Stimulated activated memory B cell treated with anti-CD40 and anti-IgM and Interleukin-4, amounts not matched to agents 10 μg/mL and 1 μg/mL and 100 μg/mL, for 72 hours (primary cell): ENCODE measurements at regions not wholly inside any gene's neighbourhood (a gene's known extent, or its start where the extent isn't known, plus 50 kb on each side); places are given as distances from the start of the nearest gene placed in this dataset.
"Not testable (repeated sequence)": the region's sequence is repeated elsewhere in the genome, so short reads cannot be mapped to it uniquely, and the experiment has no call there.

Source experiments
- ATAC-seq: fragments of 150-1000 bp; cut with Tn5 transposase; 2 replicates; pipeline ENCODE4 v1.10.0; 2021
- H3K27ac Mint-ChIP-seq: one replicate; pipeline ENCODE4 v1.8.0; 2022; ENCODE audit warnings: mild to moderate bottlenecking, mixed read lengths
- H3K27me3 Mint-ChIP-seq: one replicate; pipeline ENCODE4 v1.8.0; 2022; ENCODE audit warnings: mixed read lengths
- H3K36me3 Mint-ChIP-seq: one replicate; pipeline ENCODE4 v1.8.0; 2022; ENCODE audit warnings: mixed read lengths
- H3K4me1 Mint-ChIP-seq: one replicate; pipeline ENCODE4 v1.8.0; 2022; ENCODE audit warnings: mixed read lengths
- H3K4me3 Mint-ChIP-seq: one replicate; pipeline ENCODE4 v1.8.0; 2022; ENCODE audit warnings: mild to moderate bottlenecking, moderate library complexity, mixed read lengths
- H3K9me3 Mint-ChIP-seq: one replicate; pipeline ENCODE4 v1.8.0; 2022; ENCODE audit warnings: mixed read lengths

- H3K4me3 Mint-ChIP-seq: no peak overlapping the region
- no peaks in the 10 kb centered on the region for H3K36me3 Mint-ChIP-seq
- ATAC-seq: no peak
- no peaks in the 10 kb centered on the region for H3K27me3 Mint-ChIP-seq
- H3K9me3 Mint-ChIP-seq: peaks cover 4% of the 10 kb centered on the region
- H3K27ac Mint-ChIP-seq: no peak overlapping the region
- no peaks in the 10 kb centered on the region for H3K4me1 Mint-ChIP-seq
Measured at GRCh38 chr4:141540643-141541042, 95.7 kb upstream of the IL15 start.

- Mint-ChIP-seq H3K4me3 (no peak overlapping the region), H3K4me1 (no peaks in the 10 kb centered on the region), H3K36me3 (no peaks in the 10 kb centered on the region), H3K9me3 (peaks cover 4% of the 10 kb centered on the region), H3K27ac (no peak overlapping the region), H3K27me3 (no peaks in the 10 kb centered on the region)
- ATAC-seq: no peak
Measured at GRCh38 chr4:141541851-141542250, 94.5 kb upstream of the IL15 start.

- ATAC-seq: no peak
Measured at GRCh38 chr4:141543176-141543575, 93.2 kb upstream of the IL15 start.

GRCh38 chr4:141543706-141544105 is 92.7 kb upstream of the IL15 start:
- H3K27me3 Mint-ChIP-seq: no peaks in the 10 kb centered on the region
- no peaks in the 10 kb centered on the region for H3K36me3 Mint-ChIP-seq
- H3K9me3 Mint-ChIP-seq: no peaks in the 10 kb centered on the region
- no peak overlapping the region for H3K4me3 Mint-ChIP-seq
- no peak overlapping the region for H3K27ac Mint-ChIP-seq
- ATAC-seq: no peak
- no peaks in the 10 kb centered on the region for H3K4me1 Mint-ChIP-seq

More at GRCh38 chr4:141543176-141543575, 93.2 kb upstream of the IL15 start:
- Mint-ChIP-seq H3K4me1 (no peaks in the 10 kb centered on the region), H3K4me3 (no peak overlapping the region), H3K27me3 (no peaks in the 10 kb centered on the region), H3K27ac (no peak overlapping the region), H3K36me3 (no peaks in the 10 kb centered on the region), H3K9me3 (peaks cover 1% of the 10 kb centered on the region)

- H3K27ac Mint-ChIP-seq: no peak overlapping the region
- H3K9me3 Mint-ChIP-seq: peaks cover 5% of the 10 kb centered on the region
- H3K4me1 Mint-ChIP-seq: no peaks in the 10 kb centered on the region
- H3K36me3 Mint-ChIP-seq: no peaks in the 10 kb centered on the region
- ATAC-seq: no peak
- no peak overlapping the region for H3K4me3 Mint-ChIP-seq
- no peaks in the 10 kb centered on the region for H3K27me3 Mint-ChIP-seq
Measured at GRCh38 chr4:141548791-141549190, 87.6 kb upstream of the IL15 start.

GRCh38 chr4:141560056-141560455 is 76.3 kb upstream of the IL15 start:
- Mint-ChIP-seq H3K27me3 (no peaks in the 10 kb centered on the region), H3K4me1 (no peaks in the 10 kb centered on the region), H3K27ac (no peak overlapping the region), H3K9me3 (peaks cover 6% of the 10 kb centered on the region), H3K36me3 (no peaks in the 10 kb centered on the region), H3K4me3 (no peak overlapping the region)
- ATAC-seq: peak; percentile 43

- Mint-ChIP-seq H3K36me3 (no peaks in the 10 kb centered on the region), H3K9me3 (peaks cover 3% of the 10 kb centered on the region), H3K4me3 (no peak overlapping the region), H3K27ac (no peak overlapping the region), H3K27me3 (no peaks in the 10 kb centered on the region), H3K4me1 (no peaks in the 10 kb centered on the region)
- no peak for ATAC-seq
Measured at GRCh38 chr4:141562649-141563048, 73.7 kb upstream of the IL15 start.

- H3K4me1 Mint-ChIP-seq: no peaks in the 10 kb centered on the region
- H3K27me3 Mint-ChIP-seq: no peaks in the 10 kb centered on the region
- no peaks in the 10 kb centered on the region for H3K36me3 Mint-ChIP-seq
- no peak for ATAC-seq
- H3K9me3 Mint-ChIP-seq: peaks cover 4% of the 10 kb centered on the region
- no peak overlapping the region for H3K4me3 Mint-ChIP-seq
- no peak overlapping the region for H3K27ac Mint-ChIP-seq
Measured at GRCh38 chr4:141563723-141564122, 72.7 kb upstream of the IL15 start.

GRCh38 chr4:141564961-141565360 is 71.4 kb upstream of the IL15 start:
- not testable (repeated sequence) for H3K4me3 Mint-ChIP-seq, H3K36me3 Mint-ChIP-seq, H3K4me1 Mint-ChIP-seq, H3K27me3 Mint-ChIP-seq, H3K27ac Mint-ChIP-seq, H3K9me3 Mint-ChIP-seq, ATAC-seq

GRCh38 chr4:141565379-141566089 is 70.8 kb upstream of the IL15 start:
- Mint-ChIP-seq H3K4me3 (no peak overlapping the region), H3K27me3 (no peaks in the 10 kb centered on the region), H3K27ac (no peak overlapping the region), H3K4me1 (no peaks in the 10 kb centered on the region), H3K36me3 (no peaks in the 10 kb centered on the region), H3K9me3 (peaks cover 3% of the 10 kb centered on the region)
- no peak for ATAC-seq

GRCh38 chr4:141567326-141567915 is 69.0 kb upstream of the IL15 start:
- Mint-ChIP-seq H3K4me1 (no peaks in the 10 kb centered on the region), H3K4me3 (no peak overlapping the region), H3K36me3 (no peaks in the 10 kb centered on the region), H3K27me3 (no peaks in the 10 kb centered on the region), H3K9me3 (peaks cover 3% of the 10 kb centered on the region), H3K27ac (no peak overlapping the region)
- no peak for ATAC-seq

GRCh38 chr4:141569141-141569540 is 67.2 kb upstream of the IL15 start:
- no peak overlapping the region for H3K27ac Mint-ChIP-seq
- peaks cover 3% of the 10 kb centered on the region for H3K9me3 Mint-ChIP-seq
- no peak overlapping the region for H3K4me3 Mint-ChIP-seq
- no peaks in the 10 kb centered on the region for H3K27me3 Mint-ChIP-seq
- no peaks in the 10 kb centered on the region for H3K4me1 Mint-ChIP-seq
- no peak for ATAC-seq
- H3K36me3 Mint-ChIP-seq: no peaks in the 10 kb centered on the region

- Mint-ChIP-seq H3K9me3 (peaks cover 3% of the 10 kb centered on the region), H3K27me3 (no peaks in the 10 kb centered on the region), H3K27ac (no peak overlapping the region), H3K4me1 (no peaks in the 10 kb centered on the region), H3K4me3 (no peak overlapping the region), H3K36me3 (no peaks in the 10 kb centered on the region)
- ATAC-seq: no peak
Measured at GRCh38 chr4:141570290-141570689, 66.1 kb upstream of the IL15 start.

GRCh38 chr4:141571362-141571761 is 65.0 kb upstream of the IL15 start:
- H3K36me3 Mint-ChIP-seq: no peaks in the 10 kb centered on the region
- H3K4me3 Mint-ChIP-seq: no peak overlapping the region
- ATAC-seq: no peak
- no peak overlapping the region for H3K27ac Mint-ChIP-seq
- peaks cover 3% of the 10 kb centered on the region for H3K9me3 Mint-ChIP-seq
- H3K4me1 Mint-ChIP-seq: no peaks in the 10 kb centered on the region
- no peaks in the 10 kb centered on the region for H3K27me3 Mint-ChIP-seq

- no peak overlapping the region for H3K27ac Mint-ChIP-seq
- peaks cover 3% of the 10 kb centered on the region for H3K9me3 Mint-ChIP-seq
Measured at GRCh38 chr4:141571793-141572192, 64.6 kb upstream of the IL15 start.

GRCh38 chr4:141573678-141574077 is 62.7 kb upstream of the IL15 start:
- H3K27ac Mint-ChIP-seq: no peak overlapping the region
- no peaks in the 10 kb centered on the region for H3K36me3 Mint-ChIP-seq
- no peak for ATAC-seq

More at GRCh38 chr4:141571793-141572192, 64.6 kb upstream of the IL15 start:
- no peaks in the 10 kb centered on the region for H3K36me3 Mint-ChIP-seq
- H3K4me3 Mint-ChIP-seq: no peak overlapping the region
- no peaks in the 10 kb centered on the region for H3K4me1 Mint-ChIP-seq
- H3K27me3 Mint-ChIP-seq: no peaks in the 10 kb centered on the region
- no peak for ATAC-seq

More at GRCh38 chr4:141573678-141574077, 62.7 kb upstream of the IL15 start:
- Mint-ChIP-seq H3K9me3 (no peaks in the 10 kb centered on the region), H3K27me3 (no peaks in the 10 kb centered on the region), H3K4me1 (no peaks in the 10 kb centered on the region), H3K4me3 (no peak overlapping the region)
